PC-3 (cell line): ENCODE measurements at regions not wholly inside any gene's neighbourhood (a gene's known extent, or its start where the extent isn't known, plus 50 kb on each side); places are given as distances from the start of the nearest gene placed in this dataset.

ENCODE experiments used
- CTCF ChIP-seq: fragments of 300-600 bp; sonication (generic); conservative IDR thresholded peaks from 2 replicates; pipeline ENCODE4 v1.5.1; 2017; ENCODE audit warnings: antibody characterized with exemption, low read depth, mild to moderate bottlenecking, low read length
- EZH2 ChIP-seq: fragments of 300-600 bp; sonication (generic); IDR thresholded peaks from one replicate; pipeline ENCODE4 v1.6.1; 2017; ENCODE audit warnings: antibody characterized with exemption, mild to moderate bottlenecking, low read length; ENCODE audit not compliant: unreplicated experiment
- EZH2phosphoT487 ChIP-seq: fragments of 300-600 bp; sonication (generic); IDR thresholded peaks from 2 replicates; pipeline ENCODE4 v1.6.1; 2018; ENCODE audit warnings: mild to moderate bottlenecking, antibody characterized with exemption, low read length, borderline replicate concordance

- no peak for TF ChIP-seq EZH2
- TF ChIP-seq CTCF, result peak; percentile 84
- no peak for TF ChIP-seq EZH2phosphoT487
These were observed 141.1 kb downstream of the RCN1 start for GRCh38 chr11:32231909-32232493.
